ENCODE measurements at regions not wholly inside any gene's neighbourhood (a gene's known extent, or its start where the extent isn't known, plus 50 kb on each side); places are given as distances from the start of the nearest gene placed in this dataset.
A peak's percentile ranks its signal among the peaks of the same experiment; 100 is the strongest.
"Not testable (repeated sequence)": the region's sequence is repeated elsewhere in the genome, so short reads cannot be mapped to it uniquely, and the experiment has no call there.

DNA sequence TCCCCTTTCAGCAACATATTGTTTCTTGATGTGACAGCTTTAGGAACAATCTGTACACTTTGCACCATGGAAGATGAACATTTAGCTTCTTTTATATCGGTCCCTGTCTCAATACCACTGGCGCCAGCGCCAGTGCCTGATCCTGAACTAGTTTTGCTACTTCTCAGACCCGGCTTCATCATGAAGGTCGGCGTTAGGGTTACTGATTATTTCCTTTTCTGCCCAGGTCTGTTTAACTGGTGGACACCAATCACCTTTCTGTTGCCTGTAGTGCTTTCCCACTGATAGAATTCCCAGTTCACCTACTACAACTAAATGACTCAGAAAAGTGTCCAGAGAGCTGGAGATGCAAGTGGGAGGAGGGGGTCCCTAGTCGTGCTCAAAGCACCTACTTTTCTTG, 99.5 kb downstream of the MYCN start:
- no peak for DNase-seq

DNA sequence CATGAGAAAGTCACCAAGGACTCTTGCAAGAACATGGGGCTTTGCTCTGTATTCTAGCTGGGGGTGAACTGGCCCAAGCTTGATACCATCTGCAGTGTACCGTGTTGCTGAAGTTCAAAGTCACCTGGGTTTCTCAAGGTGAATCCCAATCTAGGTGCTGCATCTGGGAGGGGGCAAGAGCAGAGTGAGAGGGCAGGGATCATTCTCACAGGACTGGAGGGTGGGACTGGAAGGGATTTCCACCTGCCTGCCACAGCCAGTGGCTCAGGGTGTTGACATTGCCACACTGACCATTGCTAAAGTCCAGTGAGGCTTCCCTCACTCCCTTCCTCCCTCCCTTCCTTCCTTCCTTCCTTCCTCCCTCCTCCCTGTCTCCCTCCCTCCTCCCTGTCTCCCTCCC, 98.7 kb downstream of the MYCN start:
- DNase-seq: no peak

GRCh38 chr2:16038621-16039020, 98.3 kb downstream of the MYCN start:
- DNase-seq: peak; percentile 72 to 80

DNA sequence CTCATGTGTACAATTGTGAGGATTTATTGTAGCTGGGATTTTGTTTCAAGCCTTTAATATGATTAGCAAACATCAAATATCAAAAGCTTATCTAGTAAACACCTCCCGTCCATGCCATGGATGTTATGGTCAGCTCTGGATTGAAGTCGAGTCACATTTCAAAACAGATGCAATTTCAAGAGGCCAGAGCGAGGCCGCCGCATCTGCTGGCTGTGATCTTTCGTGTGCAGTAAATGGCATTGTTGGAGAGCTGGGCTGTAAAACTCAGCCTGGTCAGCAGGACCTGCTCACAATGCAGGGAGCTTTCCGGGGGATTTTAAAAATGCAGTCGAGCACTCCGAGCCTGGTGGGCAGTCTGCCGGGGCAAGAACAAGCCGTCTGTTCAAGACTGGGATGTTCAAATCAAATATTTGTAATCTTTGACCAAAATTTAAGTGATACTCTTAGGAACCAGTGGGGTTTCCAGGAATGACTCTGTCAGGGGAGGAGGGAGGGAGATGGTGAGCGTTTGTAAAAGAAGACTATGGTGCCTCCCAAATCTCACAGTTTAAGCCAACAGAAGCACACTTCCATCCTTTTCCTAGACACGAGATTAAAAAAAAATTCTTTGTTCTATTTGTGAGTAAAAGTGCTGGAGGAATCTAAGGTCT, 97.6 kb downstream of the MYCN start:
- DNase-seq: peak in 1 of 2 experiments; percentile 62

DNA sequence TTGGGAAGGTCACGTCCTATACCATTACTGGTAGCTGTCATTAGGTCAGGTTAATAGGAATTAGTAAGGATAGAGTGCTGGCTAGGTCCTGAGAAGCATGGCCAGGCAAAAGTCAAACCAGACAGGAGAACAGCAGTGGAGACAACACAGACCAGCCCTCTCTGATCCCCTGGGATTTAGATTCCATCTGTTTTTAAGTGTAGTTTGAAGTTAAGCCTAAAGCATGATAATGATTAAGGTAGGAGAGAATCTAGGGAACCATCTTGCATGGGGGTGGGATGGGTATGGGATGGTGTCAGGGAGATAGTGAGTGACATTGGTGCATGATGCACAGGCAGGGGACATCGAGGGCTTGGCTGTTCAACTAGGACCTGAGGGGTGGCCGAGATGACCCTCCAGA, 96.6 kb downstream of the MYCN start:
- DNase-seq: peak in 1 of 2 experiments; percentile 50

GRCh38 chr2:16035747-16036745, 95.7 kb downstream of the MYCN start:
- no peak for DNase-seq

DNA sequence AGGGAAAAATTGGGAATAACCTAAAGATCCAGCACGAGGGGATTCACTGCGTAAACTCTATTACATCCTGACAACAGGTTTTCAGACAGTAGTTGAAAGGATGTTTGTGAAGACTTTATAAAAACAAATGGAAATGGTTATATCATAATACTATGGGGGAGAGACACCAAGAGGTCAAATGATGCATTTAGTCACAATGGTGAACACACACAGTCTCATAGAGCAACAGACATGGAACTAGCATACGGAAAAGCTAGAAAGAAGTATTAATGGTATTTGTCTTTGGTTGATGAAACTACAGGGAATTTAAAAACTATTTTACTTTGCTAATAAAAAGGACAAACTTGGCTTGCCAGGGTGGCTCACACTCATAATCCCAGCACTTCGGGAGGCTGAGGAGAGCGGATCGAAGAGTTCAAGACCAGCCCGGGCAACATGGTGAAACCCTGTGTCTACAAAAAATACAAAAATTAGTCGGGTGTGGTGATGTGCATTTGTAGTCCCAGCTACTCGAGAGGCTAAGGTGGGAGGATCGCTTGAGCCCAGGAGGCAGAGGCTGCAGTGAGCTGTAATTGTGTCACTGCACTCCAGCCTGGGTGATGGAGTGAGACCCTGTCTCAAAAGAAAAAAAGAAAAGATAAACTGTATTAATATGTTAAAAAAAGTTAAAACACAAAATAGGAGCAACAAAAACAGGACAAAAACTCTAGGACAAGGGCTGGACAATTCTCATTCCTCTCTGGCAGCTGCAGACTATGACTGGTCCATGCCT, 94.8 kb downstream of the MYCN start:
- no peak for DNase-seq

- peak in 1 of 2 experiments; percentile 27 for DNase-seq
These were observed 94.0 kb downstream of the MYCN start for GRCh38 chr2:16034151-16034974.

DNA sequence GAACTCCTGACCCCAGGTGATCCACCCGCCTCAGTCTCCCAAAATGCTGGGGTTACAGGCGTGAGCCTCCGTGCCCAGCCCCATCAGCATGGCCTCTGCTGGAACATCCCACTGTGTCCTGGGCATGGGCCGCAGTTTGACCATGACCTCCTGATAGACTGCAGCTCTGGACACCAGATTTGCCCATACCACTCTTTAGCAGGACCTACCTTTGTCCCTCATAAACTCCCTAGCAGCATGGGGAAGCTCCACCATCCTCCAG, 92.6 kb downstream of the MYCN start:
- no peak for DNase-seq

GRCh38 chr2:16032282-16033031, 92.1 kb downstream of the MYCN start:
- no peak for DNase-seq

- no peak for DNase-seq
These were observed 91.5 kb downstream of the MYCN start for GRCh38 chr2:16031848-16032159.

- no peak for DNase-seq
These were observed 90.9 kb downstream of the MYCN start for GRCh38 chr2:16031058-16031847.

GRCh38 chr2:16030206-16031057, 90.1 kb downstream of the MYCN start:
- no peak for DNase-seq

- no peak for DNase-seq
These were observed 88.3 kb downstream of the MYCN start for GRCh38 chr2:16028644-16029043.

GRCh38 chr2:16026816-16027501, 86.6 kb downstream of the MYCN start:
- no peak for DNase-seq

DNA sequence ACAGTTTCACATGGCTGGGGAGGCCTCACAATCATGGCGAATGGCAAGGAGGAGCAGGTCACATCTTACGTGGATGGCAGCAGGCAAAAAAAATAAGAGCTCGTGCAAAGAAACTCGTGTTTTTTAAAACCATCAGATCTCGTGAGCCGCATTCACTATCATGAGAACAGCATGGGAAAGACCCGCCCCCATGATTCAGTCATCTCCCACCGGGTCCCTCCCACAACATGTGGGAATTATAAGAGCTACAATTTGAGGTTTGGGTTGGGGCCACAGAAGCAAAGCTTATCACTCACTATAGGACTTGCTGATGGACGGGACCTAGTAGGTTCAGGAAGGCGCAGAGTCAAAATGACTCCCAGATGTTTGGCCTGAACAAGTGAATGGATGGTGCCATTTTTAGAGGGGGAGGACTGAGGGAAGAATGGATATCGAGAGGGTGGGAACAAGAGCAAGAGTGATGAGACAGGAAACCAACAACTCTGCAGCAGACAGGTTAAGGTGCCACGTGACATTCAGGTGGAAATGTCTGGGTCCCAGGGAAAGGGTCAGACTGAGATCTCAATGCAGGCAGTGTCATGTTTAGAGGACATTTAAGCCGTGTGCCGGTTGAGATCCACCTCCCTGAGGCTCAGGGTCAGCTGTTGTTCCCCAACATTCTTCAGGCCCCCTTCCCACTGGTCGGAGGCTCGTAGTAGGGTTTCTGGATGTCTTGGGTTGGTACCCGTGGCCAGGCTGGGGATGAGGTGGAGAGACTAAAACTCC, 85.7 kb downstream of the MYCN start:
- DNase-seq: no peak

DNA sequence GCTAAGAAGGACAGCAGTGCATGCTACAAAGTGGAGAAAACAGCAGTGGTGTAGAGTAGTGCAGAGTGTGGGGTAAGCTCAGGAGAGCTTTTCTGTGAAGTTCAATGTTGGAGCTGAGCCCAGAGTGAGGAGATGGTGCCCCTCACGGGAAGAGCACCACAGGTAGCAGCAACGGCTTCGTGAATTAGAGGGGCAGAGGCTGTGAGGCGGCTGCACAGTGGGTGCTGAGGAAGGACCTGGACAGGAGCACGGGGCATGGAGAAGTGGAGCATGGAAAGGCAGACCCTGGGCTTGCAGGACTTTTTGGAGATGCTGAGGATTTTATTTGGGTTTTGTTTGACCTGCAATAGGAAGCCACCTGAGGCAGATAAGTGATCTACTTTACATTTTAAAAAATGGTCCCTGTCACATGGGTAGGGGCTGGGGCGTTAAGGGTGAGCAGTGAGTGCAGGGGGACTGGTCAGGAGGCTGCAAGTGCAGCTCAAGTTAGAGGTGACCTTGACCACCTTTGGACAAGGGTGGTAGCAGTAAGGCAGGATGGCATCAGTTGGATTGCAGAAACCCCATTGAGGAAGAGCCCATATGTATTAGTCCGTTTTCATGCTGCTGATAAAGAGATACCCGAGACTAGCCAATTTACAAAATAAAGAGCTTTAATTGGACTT, 85.0 kb downstream of the MYCN start:
- no peak for DNase-seq

- not testable (repeated sequence) for DNase-seq
These were observed 84.3 kb downstream of the MYCN start for GRCh38 chr2:16024628-16025027.

All from NCI-H524 (cell line).